ENCODE measurements at regions not wholly inside any gene's neighbourhood (a gene's known extent, or its start where the extent isn't known, plus 50 kb on each side); places are given as distances from the start of the nearest gene placed in this dataset.

DNA sequence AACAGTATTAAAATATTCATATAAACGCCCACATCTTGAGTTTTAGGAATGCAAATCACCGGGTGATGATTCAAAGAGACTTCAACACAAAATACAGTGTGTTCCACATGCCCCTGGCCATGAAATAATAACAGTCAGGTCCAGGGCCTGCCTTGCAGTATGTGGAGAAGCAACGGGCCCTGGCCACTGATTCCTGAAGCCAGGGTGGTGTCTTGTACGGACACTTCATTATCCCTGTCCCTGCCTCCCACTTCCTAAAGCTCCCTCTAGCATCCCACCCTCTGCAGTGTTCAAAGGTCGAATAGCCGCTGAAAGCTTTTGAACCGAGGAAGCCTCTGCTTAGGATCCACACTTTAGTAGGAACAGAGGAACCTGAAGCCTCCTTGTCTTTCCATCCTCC is 50.4 kb upstream of the PCSK6 start:
- TF ChIP-seq, protein P1, sequence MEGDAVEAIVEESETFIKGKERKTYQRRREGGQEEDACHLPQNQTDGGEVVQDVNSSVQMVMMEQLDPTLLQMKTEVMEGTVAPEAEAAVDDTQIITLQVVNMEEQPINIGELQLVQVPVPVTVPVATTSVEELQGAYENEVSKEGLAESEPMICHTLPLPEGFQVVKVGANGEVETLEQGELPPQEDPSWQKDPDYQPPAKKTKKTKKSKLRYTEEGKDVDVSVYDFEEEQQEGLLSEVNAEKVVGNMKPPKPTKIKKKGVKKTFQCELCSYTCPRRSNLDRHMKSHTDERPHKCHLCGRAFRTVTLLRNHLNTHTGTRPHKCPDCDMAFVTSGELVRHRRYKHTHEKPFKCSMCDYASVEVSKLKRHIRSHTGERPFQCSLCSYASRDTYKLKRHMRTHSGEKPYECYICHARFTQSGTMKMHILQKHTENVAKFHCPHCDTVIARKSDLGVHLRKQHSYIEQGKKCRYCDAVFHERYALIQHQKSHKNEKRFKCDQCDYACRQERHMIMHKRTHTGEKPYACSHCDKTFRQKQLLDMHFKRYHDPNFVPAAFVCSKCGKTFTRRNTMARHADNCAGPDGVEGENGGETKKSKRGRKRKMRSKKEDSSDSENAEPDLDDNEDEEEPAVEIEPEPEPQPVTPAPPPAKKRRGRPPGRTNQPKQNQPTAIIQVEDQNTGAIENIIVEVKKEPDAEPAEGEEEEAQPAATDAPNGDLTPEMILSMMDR (IDR thresholded peaks at IDR 0.05 in 8 of 11, conservative IDR thresholded peaks at IDR 0.05 in 3 of 11) = no peak
- no peak for TF ChIP-seq POLR2A (IDR thresholded peaks at IDR 0.05)
